Kidney glomerular epithelial cell (primary cell): ENCODE measurements at regions not wholly inside any gene's neighbourhood (a gene's known extent, or its start where the extent isn't known, plus 50 kb on each side); places are given as distances from the start of the nearest gene placed in this dataset.

Source experiments
- DNase-seq: peaks from one replicate; lab custom pipeline; 2025; lab: John Stamatoyannopoulos, UW

- no peak for DNase-seq
Measured at GRCh38 chr4:144302704-144303536, 162.4 kb upstream of the GYPA start.

GRCh38 chr4:144304025-144304424 is 163.5 kb upstream of the GYPA start:
- DNase-seq, result no peak

GRCh38 chr4:144310535-144310934 is 170.0 kb upstream of the GYPA start:
- no peak for DNase-seq

- DNase-seq, result no peak
Measured at GRCh38 chr4:144313370-144313769, 172.9 kb upstream of the GYPA start.

- DNase-seq, result no peak
Measured at GRCh38 chr4:144316869-144317268, 176.4 kb upstream of the GYPA start.

GRCh38 chr4:144318797-144319196 is 178.3 kb upstream of the GYPA start:
- no peak for DNase-seq

GRCh38 chr4:144336633-144337032 is 196.1 kb upstream of the GYPA start:
- DNase-seq, result no peak

- DNase-seq, result no peak
Measured at GRCh38 chr4:144338148-144338547, 197.6 kb upstream of the GYPA start.

- no peak for DNase-seq
Measured at GRCh38 chr4:144338834-144339233, 198.3 kb upstream of the GYPA start.

GRCh38 chr4:144340931-144341330 is 200.4 kb upstream of the GYPA start:
- DNase-seq, result no peak

- no peak for DNase-seq
Measured at GRCh38 chr4:144342949-144343760, 202.6 kb upstream of the GYPA start.

GRCh38 chr4:144347121-144347520 is 206.6 kb upstream of the GYPA start:
- DNase-seq, result no peak

GRCh38 chr4:144350706-144351105 is 210.2 kb upstream of the GYPA start:
- DNase-seq, result no peak

GRCh38 chr4:144351306-144351705 is 210.8 kb upstream of the GYPA start:
- DNase-seq, result no peak

- DNase-seq, result no peak
Measured at GRCh38 chr4:144353292-144353691, 212.8 kb upstream of the GYPA start.

- DNase-seq, result peak; percentile 94
Measured at GRCh38 chr4:144355811-144356757, 215.6 kb upstream of the GYPA start.

- DNase-seq, result no peak
Measured at GRCh38 chr4:144356941-144357381, 216.4 kb upstream of the GYPA start.

GRCh38 chr4:144357975-144358374 is 217.5 kb upstream of the GYPA start:
- DNase-seq, result no peak

GRCh38 chr4:144360146-144360793 is 219.8 kb upstream of the GYPA start:
- DNase-seq, result no peak

GRCh38 chr4:144362366-144362765 is 221.8 kb upstream of the GYPA start:
- DNase-seq, result peak; percentile 29

- no peak for DNase-seq
Measured at GRCh38 chr4:144363890-144364289, 223.4 kb upstream of the GYPA start.
